BE2C (cell line): ENCODE measurements at regions not wholly inside any gene's neighbourhood (a gene's known extent, or its start where the extent isn't known, plus 50 kb on each side); places are given as distances from the start of the nearest gene placed in this dataset.

Experiments used
- DNase-seq: peaks from one replicate; pipeline ENCODE4 v3.0.0-alpha.2; 2020
- H3K27me3 ChIP-seq: fragments of 250-450 bp; sonication (Bioruptor Pico); 2 replicates; pipeline ENCODE4 v1.5.1; 2020; ENCODE audit warnings: mild to moderate bottlenecking
- H3K36me3 ChIP-seq: fragments of 250-450 bp; sonication (Bioruptor Pico); 2 replicates; pipeline ENCODE4 v1.5.1; 2020; ENCODE audit warnings: mild to moderate bottlenecking
- H3K4me1 ChIP-seq: fragments of 250-450 bp; sonication (Bioruptor Pico); 2 replicates; pipeline ENCODE4 v1.5.1; 2020
- H3K4me3 ChIP-seq: 2 replicates; pipeline ENCODE4 v1.5.1; 2011; ENCODE audit warnings: low read depth, low read length
- H3K9me3 ChIP-seq: fragments of 250-450 bp; sonication (Bioruptor Pico); 2 replicates; pipeline ENCODE4 v1.5.1; 2020
- CTCF ChIP-seq: IDR thresholded peaks from 2 replicates; pipeline ENCODE4 v1.5.1; 2012; ENCODE audit warnings: mild to moderate bottlenecking, low read depth, low read length

- no peak for DNase-seq
- no peak for TF ChIP-seq CTCF
- Histone ChIP-seq H3K27me3 (no peaks in the 10 kb centered on the region), H3K36me3 (no peaks in the 10 kb centered on the region), H3K4me3 (no peak overlapping the region), H3K9me3 (no peaks in the 10 kb centered on the region), H3K4me1 (no peaks in the 10 kb centered on the region)
Observed at GRCh38 chr1:82318265-82318664, 517.5 kb downstream of the ADGRL2 start.

GRCh38 chr1:82317671-82318070 is 516.9 kb downstream of the ADGRL2 start:
- DNase-seq: no peak
- no peak for TF ChIP-seq CTCF
- no peak overlapping the region for H3K4me3 ChIP-seq
- H3K4me1 ChIP-seq: no peaks in the 10 kb centered on the region
- H3K9me3 ChIP-seq: no peaks in the 10 kb centered on the region
- no peaks in the 10 kb centered on the region for H3K36me3 ChIP-seq
- no peaks in the 10 kb centered on the region for H3K27me3 ChIP-seq

GRCh38 chr1:82299656-82300055 is 498.9 kb downstream of the ADGRL2 start:
- Histone ChIP-seq H3K4me1 (no peaks in the 10 kb centered on the region), H3K4me3 (no peak overlapping the region), H3K27me3 (no peaks in the 10 kb centered on the region), H3K9me3 (no peaks in the 10 kb centered on the region), H3K36me3 (no peaks in the 10 kb centered on the region)
- no peak for TF ChIP-seq CTCF
- no peak for DNase-seq

- no peaks in the 10 kb centered on the region for H3K36me3 ChIP-seq
- no peak for TF ChIP-seq CTCF
- H3K4me3 ChIP-seq: no peak overlapping the region
- H3K9me3 ChIP-seq: no peaks in the 10 kb centered on the region
- no peaks in the 10 kb centered on the region for H3K27me3 ChIP-seq
- H3K4me1 ChIP-seq: no peaks in the 10 kb centered on the region
- DNase-seq: no peak
Observed at GRCh38 chr1:82299056-82299455, 498.3 kb downstream of the ADGRL2 start.

GRCh38 chr1:82297139-82297896 is 496.6 kb downstream of the ADGRL2 start:
- Histone ChIP-seq H3K9me3 (no peaks in the 10 kb centered on the region), H3K36me3 (no peaks in the 10 kb centered on the region), H3K4me3 (no peak overlapping the region), H3K4me1 (no peaks in the 10 kb centered on the region), H3K27me3 (no peaks in the 10 kb centered on the region)
- no peak for DNase-seq
- no peak for TF ChIP-seq CTCF

- Histone ChIP-seq H3K36me3 (no peaks in the 10 kb centered on the region), H3K4me1 (no peaks in the 10 kb centered on the region), H3K4me3 (no peak overlapping the region), H3K27me3 (no peaks in the 10 kb centered on the region), H3K9me3 (no peaks in the 10 kb centered on the region)
- DNase-seq: no peak
- no peak for TF ChIP-seq CTCF
Observed at GRCh38 chr1:82287556-82287955, 486.8 kb downstream of the ADGRL2 start.
